ENCODE measurements at regions not wholly inside any gene's neighbourhood (a gene's known extent, or its start where the extent isn't known, plus 50 kb on each side); places are given as distances from the start of the nearest gene placed in this dataset.

GRCh38 chr2:36074008-36074407 lies 281.6 kb upstream of the CRIM1 start:
- CTCF ChIA-PET = no interaction called here
- no peak for DNase-seq (ENCODE audit: low spot score)
- Histone ChIP-seq H3K4me1 (ENCODE audit: insufficient read depth, low read length, poor library complexity, severe bottlenecking) (no peaks in the 10 kb centered on the region), H3K27ac (ENCODE audit: low read depth, low read length, poor library complexity, severe bottlenecking) (no peak overlapping the region), H3K4me3 (ENCODE audit: low read depth, low read length, poor library complexity, severe bottlenecking) (no peak overlapping the region), H3K9me3 (ENCODE audit: low read depth, low read length, poor library complexity, severe bottlenecking) (no peaks in the 10 kb centered on the region), H3K27me3 (replicated peaks; ENCODE audit: insufficient read depth, low read depth, low read length, poor library complexity) (no peaks in the 10 kb centered on the region), H3K36me3 (ENCODE audit: insufficient read depth, low read length, poor library complexity, severe bottlenecking) (no peaks in the 10 kb centered on the region)
- intact Hi-C loops (cut with micrococcal nuclease; ENCODE audit: unreplicated experiment) = no loop called here
- POLR2A ChIA-PET (ENCODE audit: low non-redundant PET) = no interaction called here
- no TSS peak for BruUV-seq (replicated peaks)
- TF ChIP-seq CTCF (conservative IDR thresholded peaks at IDR 0.05; ENCODE audit: low read depth, low read length) (no peak), EZH2 (IDR thresholded peaks at IDR 0.05; ENCODE audit: borderline replicate concordance, low read depth, low read length, poor library complexity, severe bottlenecking) (no peak)

- H3K4me3 ChIP-seq (ENCODE audit: low read depth, low read length, poor library complexity, severe bottlenecking) = no peak overlapping the region
- H3K36me3 ChIP-seq (ENCODE audit: insufficient read depth, low read length, poor library complexity, severe bottlenecking) = no peaks in the 10 kb centered on the region
- intact Hi-C loops (cut with micrococcal nuclease; ENCODE audit: unreplicated experiment) = no loop called here
- no TSS peak for BruUV-seq (replicated peaks)
- H3K4me1 ChIP-seq (ENCODE audit: insufficient read depth, low read length, poor library complexity, severe bottlenecking) = no peaks in the 10 kb centered on the region
- ChIA-PET CTCF (no interaction called here), POLR2A (ENCODE audit: low non-redundant PET) (no interaction called here)
- TF ChIP-seq CTCF (conservative IDR thresholded peaks at IDR 0.05; ENCODE audit: low read depth, low read length) (no peak), EZH2 (IDR thresholded peaks at IDR 0.05; ENCODE audit: borderline replicate concordance, low read depth, low read length, poor library complexity, severe bottlenecking) (no peak)
- no peak overlapping the region for H3K27ac ChIP-seq (ENCODE audit: low read depth, low read length, poor library complexity, severe bottlenecking)
- DNase-seq (ENCODE audit: low spot score) = no peak
- H3K9me3 ChIP-seq (ENCODE audit: low read depth, low read length, poor library complexity, severe bottlenecking) = no peaks in the 10 kb centered on the region
- H3K27me3 ChIP-seq (replicated peaks; ENCODE audit: insufficient read depth, low read depth, low read length, poor library complexity) = no peaks in the 10 kb centered on the region
Observed at GRCh38 chr2:36071698-36072097, 283.9 kb upstream of the CRIM1 start.

GRCh38 chr2:36069074-36069473 lies 286.5 kb upstream of the CRIM1 start:
- Histone ChIP-seq H3K36me3 (ENCODE audit: insufficient read depth, low read length, poor library complexity, severe bottlenecking) (no peaks in the 10 kb centered on the region), H3K4me3 (ENCODE audit: low read depth, low read length, poor library complexity, severe bottlenecking) (no peak overlapping the region), H3K4me1 (ENCODE audit: insufficient read depth, low read length, poor library complexity, severe bottlenecking) (no peaks in the 10 kb centered on the region), H3K27me3 (replicated peaks; ENCODE audit: insufficient read depth, low read depth, low read length, poor library complexity) (no peaks in the 10 kb centered on the region), H3K9me3 (ENCODE audit: low read depth, low read length, poor library complexity, severe bottlenecking) (no peaks in the 10 kb centered on the region), H3K27ac (ENCODE audit: low read depth, low read length, poor library complexity, severe bottlenecking) (no peak overlapping the region)
- CTCF ChIA-PET = no interaction called here
- BruUV-seq (replicated peaks) = no TSS peak
- intact Hi-C loops (cut with micrococcal nuclease; ENCODE audit: unreplicated experiment) = no loop called here
- no peak for DNase-seq (ENCODE audit: low spot score)
- POLR2A ChIA-PET (ENCODE audit: low non-redundant PET) = no interaction called here
- TF ChIP-seq EZH2 (IDR thresholded peaks at IDR 0.05; ENCODE audit: borderline replicate concordance, low read depth, low read length, poor library complexity, severe bottlenecking) (no peak), CTCF (conservative IDR thresholded peaks at IDR 0.05; ENCODE audit: low read depth, low read length) (no peak)
